Lower leg skin (tissue), 3 donors: ENCODE measurements at regions not wholly inside any gene's neighbourhood (a gene's known extent, or its start where the extent isn't known, plus 50 kb on each side); places are given as distances from the start of the nearest gene placed in this dataset.

Source experiments
- CTCF ChIP-seq, 3 donors: fragments of 450-650 bp; IDR thresholded peaks; one replicate each; pipeline ENCODE4 v1.5.1; 2016; ENCODE audit warnings: antibody characterized with exemption in 3 of 3, mild to moderate bottlenecking in 3 of 3, moderate library complexity in 2 of 3
- POLR2A ChIP-seq, 2 donors: fragments of 450-650 bp; IDR thresholded peaks; one replicate each; pipeline ENCODE4 v1.6.1; 2016 to 2017; ENCODE audit warnings: antibody characterized with exemption in 2 of 2, mild to moderate bottlenecking in 1 of 2, moderate library complexity in 1 of 2

- TF ChIP-seq CTCF (IDR thresholded peaks at IDR 0.05), result no peak
- no peak for TF ChIP-seq POLR2A (IDR thresholded peaks at IDR 0.05)
These were observed 100.0 kb upstream of the MINDY3 start for GRCh38 chr10:15960277-15960676.
